ENCODE measurements at regions not wholly inside any gene's neighbourhood (a gene's known extent, or its start where the extent isn't known, plus 50 kb on each side); places are given as distances from the start of the nearest gene placed in this dataset.

DNA sequence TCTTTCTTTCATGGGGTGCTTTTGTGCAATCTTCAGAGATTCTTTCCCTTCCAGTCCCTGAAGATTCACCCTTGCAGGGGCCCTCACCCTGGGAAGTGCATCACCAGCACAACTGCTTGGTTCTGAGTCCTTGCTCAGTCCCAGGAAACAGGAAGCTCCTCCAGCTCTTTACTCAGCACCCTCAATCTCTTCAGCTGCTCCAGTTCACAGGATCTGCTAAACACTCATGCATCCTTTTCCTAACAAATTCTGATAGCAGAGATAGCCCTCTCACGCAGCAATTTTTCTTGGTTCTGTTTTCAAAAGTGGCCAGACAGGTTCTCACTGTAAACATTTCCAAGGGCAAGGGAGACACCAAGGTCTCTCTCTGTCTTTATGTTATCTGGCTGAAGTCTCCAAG lies 823.1 kb downstream of the LIG4 start:
- Mint-ChIP-seq H3K4me1 (ENCODE audit: low read depth) (peaks cover 24% of the 10 kb centered on the region), H3K4me3 (ENCODE audit: low read depth) (peak overlapping the region; percentile 30), H3K9me3 (ENCODE audit: low read depth) (peaks cover 4% of the 10 kb centered on the region), H3K27me3 (peaks cover 2% of the 10 kb centered on the region), H3K36me3 (ENCODE audit: insufficient read depth) (no peaks in the 10 kb centered on the region), H3K27ac (no peak overlapping the region)
- DNase-seq (ENCODE audit: low spot score, unreplicated experiment) = no peak
- TF ChIP-seq, protein P1, sequence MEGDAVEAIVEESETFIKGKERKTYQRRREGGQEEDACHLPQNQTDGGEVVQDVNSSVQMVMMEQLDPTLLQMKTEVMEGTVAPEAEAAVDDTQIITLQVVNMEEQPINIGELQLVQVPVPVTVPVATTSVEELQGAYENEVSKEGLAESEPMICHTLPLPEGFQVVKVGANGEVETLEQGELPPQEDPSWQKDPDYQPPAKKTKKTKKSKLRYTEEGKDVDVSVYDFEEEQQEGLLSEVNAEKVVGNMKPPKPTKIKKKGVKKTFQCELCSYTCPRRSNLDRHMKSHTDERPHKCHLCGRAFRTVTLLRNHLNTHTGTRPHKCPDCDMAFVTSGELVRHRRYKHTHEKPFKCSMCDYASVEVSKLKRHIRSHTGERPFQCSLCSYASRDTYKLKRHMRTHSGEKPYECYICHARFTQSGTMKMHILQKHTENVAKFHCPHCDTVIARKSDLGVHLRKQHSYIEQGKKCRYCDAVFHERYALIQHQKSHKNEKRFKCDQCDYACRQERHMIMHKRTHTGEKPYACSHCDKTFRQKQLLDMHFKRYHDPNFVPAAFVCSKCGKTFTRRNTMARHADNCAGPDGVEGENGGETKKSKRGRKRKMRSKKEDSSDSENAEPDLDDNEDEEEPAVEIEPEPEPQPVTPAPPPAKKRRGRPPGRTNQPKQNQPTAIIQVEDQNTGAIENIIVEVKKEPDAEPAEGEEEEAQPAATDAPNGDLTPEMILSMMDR (IDR thresholded peaks at IDR 0.05; ENCODE audit: unreplicated experiment) = no peak

- H3K4me3 Mint-ChIP-seq (ENCODE audit: low read depth) = no peak overlapping the region
- no peak for DNase-seq (ENCODE audit: low spot score, unreplicated experiment)
- peaks cover 39% of the 10 kb centered on the region for H3K4me1 Mint-ChIP-seq (ENCODE audit: low read depth)
- no peak overlapping the region for H3K27ac Mint-ChIP-seq
- H3K36me3 Mint-ChIP-seq (ENCODE audit: insufficient read depth) = no peaks in the 10 kb centered on the region
- TF ChIP-seq, protein P1 (IDR thresholded peaks at IDR 0.05; ENCODE audit: unreplicated experiment) = no peak
- peaks cover 2% of the 10 kb centered on the region for H3K27me3 Mint-ChIP-seq
- no peaks in the 10 kb centered on the region for H3K9me3 Mint-ChIP-seq (ENCODE audit: low read depth)
Measured at GRCh38 chr13:107387525-107387924, 819.6 kb upstream of the ARGLU1 start.

GRCh38 chr13:107379407-107380155 lies 811.6 kb upstream of the ARGLU1 start:
- peaks cover 30% of the 10 kb centered on the region for H3K4me1 Mint-ChIP-seq (ENCODE audit: low read depth)
- H3K4me3 Mint-ChIP-seq (ENCODE audit: low read depth) = no peak overlapping the region
- H3K27ac Mint-ChIP-seq = no peak overlapping the region
- TF ChIP-seq, protein P1 (IDR thresholded peaks at IDR 0.05; ENCODE audit: unreplicated experiment) = no peak
- no peaks in the 10 kb centered on the region for H3K9me3 Mint-ChIP-seq (ENCODE audit: low read depth)
- DNase-seq (ENCODE audit: low spot score, unreplicated experiment) = no peak
- no peaks in the 10 kb centered on the region for H3K36me3 Mint-ChIP-seq (ENCODE audit: insufficient read depth)
- H3K27me3 Mint-ChIP-seq = no peaks in the 10 kb centered on the region

GRCh38 chr13:107376341-107377125 lies 808.6 kb upstream of the ARGLU1 start:
- peaks cover 20% of the 10 kb centered on the region for H3K4me1 Mint-ChIP-seq (ENCODE audit: low read depth)
- no peak for DNase-seq (ENCODE audit: low spot score, unreplicated experiment)
- H3K27ac Mint-ChIP-seq = peak overlapping the region; percentile 8
- H3K36me3 Mint-ChIP-seq (ENCODE audit: insufficient read depth) = no peaks in the 10 kb centered on the region
- no peaks in the 10 kb centered on the region for H3K9me3 Mint-ChIP-seq (ENCODE audit: low read depth)
- no peaks in the 10 kb centered on the region for H3K27me3 Mint-ChIP-seq
- no peak overlapping the region for H3K4me3 Mint-ChIP-seq (ENCODE audit: low read depth)
- TF ChIP-seq, protein P1 (IDR thresholded peaks at IDR 0.05; ENCODE audit: unreplicated experiment) = no peak

DNA sequence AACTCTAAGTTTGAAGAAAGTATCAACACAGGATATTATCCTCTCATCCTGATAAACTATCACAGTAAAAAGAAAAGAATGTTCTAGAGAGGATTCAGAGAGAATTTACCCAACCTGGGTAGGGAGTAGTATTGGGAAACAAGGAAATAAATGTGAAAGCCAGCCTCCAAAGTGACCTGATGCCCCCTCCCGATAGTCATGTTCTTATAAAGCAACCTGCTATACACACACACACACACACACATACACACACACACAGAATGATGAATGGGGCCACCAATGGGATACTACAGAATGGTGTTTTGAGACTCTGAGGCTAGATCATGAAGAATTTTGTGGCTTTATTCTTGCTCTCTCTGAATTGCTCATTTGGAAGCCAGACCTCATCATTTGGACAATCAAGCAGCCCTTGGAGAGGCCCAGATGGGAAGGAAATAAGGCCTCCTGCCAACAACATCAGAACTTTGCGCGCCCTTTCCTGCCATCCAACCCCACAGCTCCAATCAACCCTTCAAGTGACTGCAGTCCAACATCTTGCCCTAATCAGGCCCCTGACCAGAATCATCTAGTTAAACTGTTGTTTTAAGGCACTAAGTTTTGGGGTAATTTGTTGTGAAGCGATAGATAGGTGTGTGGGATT lies 807.9 kb upstream of the ARGLU1 start:
- no peak overlapping the region for H3K4me3 Mint-ChIP-seq (ENCODE audit: low read depth)
- H3K36me3 Mint-ChIP-seq (ENCODE audit: insufficient read depth) = no peaks in the 10 kb centered on the region
- peaks cover 20% of the 10 kb centered on the region for H3K4me1 Mint-ChIP-seq (ENCODE audit: low read depth)
- no peak for DNase-seq (ENCODE audit: low spot score, unreplicated experiment)
- no peaks in the 10 kb centered on the region for H3K9me3 Mint-ChIP-seq (ENCODE audit: low read depth)
- TF ChIP-seq, protein P1 (IDR thresholded peaks at IDR 0.05; ENCODE audit: unreplicated experiment) = no peak
- peak overlapping the region; percentile 8 for H3K27ac Mint-ChIP-seq
- H3K27me3 Mint-ChIP-seq = no peaks in the 10 kb centered on the region

Measured in progenitor cell of endocrine pancreas (in vitro differentiated cells).